SK-N-SH treated with all-trans-retinoic acid at 6 μM for 48 hours (cell line): ENCODE measurements at regions not wholly inside any gene's neighbourhood (a gene's known extent, or its start where the extent isn't known, plus 50 kb on each side); places are given as distances from the start of the nearest gene placed in this dataset.

Source experiments
- ATAC-seq: fragments of 200-7000 bp; cut with Tn5 transposase; 3 replicates; pipeline ENCODE4 v1.9.1; 2020; ENCODE audit warnings: mild to moderate bottlenecking, moderate library complexity
- ARNTL ChIP-seq: fragments of 450-650 bp; formaldehyde crosslinking; IDR thresholded peaks from 2 replicates; pipeline ENCODE4 v1.5.0; 2020; ENCODE audit warnings: low read depth, mild to moderate bottlenecking, moderate library complexity, borderline replicate concordance
- BACH2 ChIP-seq: fragments of 250-450 bp; sonication (Bioruptor Pico); IDR thresholded peaks from 2 replicates; pipeline ENCODE4 v1.9.0; 2021; ENCODE audit warnings: mild to moderate bottlenecking, borderline replicate concordance
- CSDC2 ChIP-seq: fragments of 250-450 bp; sonication (Bioruptor Pico); IDR thresholded peaks from 2 replicates; pipeline ENCODE4 v1.5.0; 2020; ENCODE audit warnings: mild to moderate bottlenecking, moderate library complexity
- ESRRG ChIP-seq: fragments of 250-450 bp; sonication (Bioruptor Pico); IDR thresholded peaks from 2 replicates; pipeline ENCODE4 v1.6.1; 2021; ENCODE audit warnings: mild to moderate bottlenecking
- GLIS3 ChIP-seq: fragments of 250-450 bp; sonication (Bioruptor Pico); IDR thresholded peaks from 2 replicates; pipeline ENCODE4 v1.5.0; 2020; ENCODE audit warnings: mild to moderate bottlenecking, moderate library complexity
- ISL1 ChIP-seq: fragments of 250-450 bp; sonication (Bioruptor Pico); IDR thresholded peaks from 2 replicates; pipeline ENCODE4 v2.1.2; 2022; ENCODE audit warnings: mild to moderate bottlenecking, moderate library complexity
- PPARA ChIP-seq: fragments of 250-450 bp; sonication (Bioruptor Pico); IDR thresholded peaks from 2 replicates; pipeline ENCODE4 v1.5.0; 2020; ENCODE audit warnings: mild to moderate bottlenecking, borderline replicate concordance
- RARB ChIP-seq: fragments of 250-450 bp; sonication (Bioruptor Pico); IDR thresholded peaks from 2 replicates; pipeline ENCODE4 v1.8.0; 2021; ENCODE audit warnings: mild to moderate bottlenecking, moderate library complexity
- SNAI2 ChIP-seq: fragments of 250-450 bp; sonication (Bioruptor Pico); IDR thresholded peaks from 2 replicates; pipeline ENCODE4 v1.5.0; 2020; ENCODE audit warnings: mild to moderate bottlenecking, moderate library complexity
- TCF4 ChIP-seq: fragments of 250-450 bp; sonication (Bioruptor Pico); IDR thresholded peaks from 2 replicates; pipeline ENCODE4 v1.8.0; 2021; ENCODE audit warnings: mild to moderate bottlenecking, moderate library complexity, borderline replicate concordance
- TOX ChIP-seq: fragments of 250-450 bp; sonication (Bioruptor Pico); IDR thresholded peaks from 2 replicates; pipeline ENCODE4 v1.8.0; 2021; ENCODE audit warnings: mild to moderate bottlenecking, moderate library complexity, borderline replicate concordance
- ZC3H10 ChIP-seq: fragments of 250-450 bp; sonication (Bioruptor Pico); IDR thresholded peaks from 2 replicates; pipeline ENCODE4 v1.5.1; 2021; ENCODE audit warnings: mild to moderate bottlenecking, moderate library complexity
- ZFP3 ChIP-seq: fragments of 250-450 bp; sonication (Bioruptor Pico); IDR thresholded peaks from 2 replicates; pipeline ENCODE4 v1.5.0; 2020; ENCODE audit warnings: mild to moderate bottlenecking, moderate library complexity
- ZFP30 ChIP-seq: fragments of 450-650 bp; formaldehyde crosslinking; IDR thresholded peaks from 2 replicates; pipeline ENCODE4 v1.5.0; 2022; ENCODE audit warnings: mild to moderate bottlenecking, moderate library complexity
- ZNF70 ChIP-seq: fragments of 450-650 bp; formaldehyde crosslinking; IDR thresholded peaks from 2 replicates; pipeline ENCODE4 v1.5.0; 2020; ENCODE audit warnings: mild to moderate bottlenecking, moderate library complexity
- ZNF8 ChIP-seq: fragments of 450-650 bp; formaldehyde crosslinking; IDR thresholded peaks from 2 replicates; pipeline ENCODE4 v1.5.0; 2020; ENCODE audit warnings: mild to moderate bottlenecking, moderate library complexity
- TF ChIP-seq, protein P1 (sequence below): fragments of 250-450 bp; sonication (Bioruptor Pico); IDR thresholded peaks from 2 replicates; pipeline ENCODE4 v1.8.0; 2020; ENCODE audit warnings: mild to moderate bottlenecking, moderate library complexity, borderline replicate concordance
- TF ChIP-seq, protein P2 (sequence below): fragments of 250-450 bp; sonication (Bioruptor Pico); IDR thresholded peaks from 2 replicates; pipeline ENCODE4 v1.5.1; 2020; ENCODE audit warnings: low read depth, mild to moderate bottlenecking, moderate library complexity
- TF ChIP-seq, protein P3 (sequence below): fragments of 250-450 bp; sonication (Bioruptor Pico); IDR thresholded peaks from 2 replicates; pipeline ENCODE4 v1.8.0; 2021; ENCODE audit warnings: low read depth, mild to moderate bottlenecking, moderate library complexity, borderline replicate concordance
- TF ChIP-seq, protein P4 (sequence below): fragments of 250-450 bp; sonication (Bioruptor Pico); IDR thresholded peaks from 2 replicates; pipeline ENCODE4 v1.5.1; 2021; ENCODE audit warnings: mild to moderate bottlenecking, moderate library complexity
- TF ChIP-seq, protein P5 (sequence below): fragments of 250-450 bp; sonication (Bioruptor Pico); IDR thresholded peaks from 2 replicates; pipeline ENCODE4 v1.5.0; 2020; ENCODE audit warnings: mild to moderate bottlenecking, moderate library complexity

DNA sequence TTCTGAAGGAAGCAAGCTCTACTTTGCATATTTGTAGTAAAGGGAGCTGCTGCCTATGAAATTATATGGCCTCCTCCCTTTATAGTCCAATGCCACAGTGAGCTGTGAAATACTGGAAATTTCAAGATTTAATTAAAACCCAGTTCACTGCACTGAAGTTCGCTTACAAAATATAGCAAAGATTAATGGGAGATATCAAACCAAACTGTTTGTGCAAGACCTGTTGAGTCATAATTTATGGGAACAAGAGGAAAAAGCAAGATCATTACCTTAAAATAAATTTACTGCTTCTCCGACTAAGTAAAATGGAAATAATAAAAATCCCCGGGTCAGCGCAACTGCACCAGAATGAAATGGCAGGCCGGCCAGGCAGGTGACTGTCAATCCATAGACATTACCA is 215.5 kb upstream of the RAB6C start:
- TF ChIP-seq, protein P1, sequence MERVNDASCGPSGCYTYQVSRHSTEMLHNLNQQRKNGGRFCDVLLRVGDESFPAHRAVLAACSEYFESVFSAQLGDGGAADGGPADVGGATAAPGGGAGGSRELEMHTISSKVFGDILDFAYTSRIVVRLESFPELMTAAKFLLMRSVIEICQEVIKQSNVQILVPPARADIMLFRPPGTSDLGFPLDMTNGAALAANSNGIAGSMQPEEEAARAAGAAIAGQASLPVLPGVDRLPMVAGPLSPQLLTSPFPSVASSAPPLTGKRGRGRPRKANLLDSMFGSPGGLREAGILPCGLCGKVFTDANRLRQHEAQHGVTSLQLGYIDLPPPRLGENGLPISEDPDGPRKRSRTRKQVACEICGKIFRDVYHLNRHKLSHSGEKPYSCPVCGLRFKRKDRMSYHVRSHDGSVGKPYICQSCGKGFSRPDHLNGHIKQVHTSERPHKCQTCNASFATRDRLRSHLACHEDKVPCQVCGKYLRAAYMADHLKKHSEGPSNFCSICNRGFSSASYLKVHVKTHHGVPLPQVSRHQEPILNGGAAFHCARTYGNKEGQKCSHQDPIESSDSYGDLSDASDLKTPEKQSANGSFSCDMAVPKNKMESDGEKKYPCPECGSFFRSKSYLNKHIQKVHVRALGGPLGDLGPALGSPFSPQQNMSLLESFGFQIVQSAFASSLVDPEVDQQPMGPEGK: no peak
- TF ChIP-seq CSDC2 (CRISPR knock-in tag) (no peak), ISL1 (CRISPR knock-in tag) (no peak), SNAI2 (CRISPR knock-in tag) (no peak), RARB (CRISPR knock-in tag) (no peak), ZFP30 (CRISPR knock-in tag) (no peak), GLIS3 (CRISPR knock-in tag) (no peak), ZC3H10 (no peak), ZFP3 (no peak)
- no peak for ATAC-seq

DNA sequence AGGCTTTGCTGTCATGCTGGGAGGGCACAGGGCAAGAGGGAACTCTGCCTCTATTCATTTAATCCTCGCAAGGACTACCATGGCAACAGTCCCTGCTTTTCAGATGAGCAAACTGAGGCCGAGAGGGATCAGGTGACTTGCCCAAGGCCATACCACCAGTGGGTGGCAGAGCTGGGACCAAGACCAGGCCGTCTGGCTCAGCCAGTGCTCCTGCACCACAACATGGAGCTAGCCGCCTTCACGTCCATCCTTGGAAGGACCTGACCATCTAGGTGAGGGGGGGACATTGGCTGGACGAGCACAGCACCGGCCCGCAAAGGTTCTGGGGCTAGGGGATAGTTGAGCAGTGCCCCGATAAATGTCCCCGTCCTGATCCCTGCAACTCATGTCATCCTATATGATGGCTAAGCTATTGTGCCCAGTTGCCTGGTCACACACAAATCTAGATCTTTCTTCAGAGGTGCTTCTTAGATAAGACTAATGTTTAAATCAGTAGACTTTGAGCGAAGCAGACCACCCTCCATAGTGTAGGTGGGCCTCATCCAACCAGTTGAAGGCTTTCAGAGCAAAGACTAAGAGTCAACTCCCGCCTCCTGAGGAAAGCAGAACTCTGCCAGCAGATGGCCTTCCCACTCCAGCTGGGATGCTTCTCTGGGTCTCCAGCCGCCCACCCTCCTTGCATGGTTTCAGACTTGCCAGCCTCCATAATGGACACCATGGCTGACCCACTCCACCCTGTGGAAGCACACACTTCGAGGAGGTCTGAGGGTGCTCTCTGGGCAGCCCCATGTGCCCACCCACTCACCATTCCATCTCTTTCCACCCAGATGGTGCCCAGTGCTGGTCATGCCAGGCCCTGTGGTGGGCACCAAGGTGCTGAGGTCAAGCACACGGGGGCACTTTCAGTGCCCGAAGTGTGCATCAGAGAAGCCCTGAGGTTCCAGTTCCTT is 214.8 kb upstream of the RAB6C start:
- TF ChIP-seq ZFP3 (no peak), CSDC2 (CRISPR knock-in tag) (no peak), ZNF8 (CRISPR knock-in tag) (no peak), ZFP30 (CRISPR knock-in tag) (no peak), ARNTL (CRISPR knock-in tag) (no peak), TOX (CRISPR knock-in tag) (no peak)
- TF ChIP-seq, protein P2, sequence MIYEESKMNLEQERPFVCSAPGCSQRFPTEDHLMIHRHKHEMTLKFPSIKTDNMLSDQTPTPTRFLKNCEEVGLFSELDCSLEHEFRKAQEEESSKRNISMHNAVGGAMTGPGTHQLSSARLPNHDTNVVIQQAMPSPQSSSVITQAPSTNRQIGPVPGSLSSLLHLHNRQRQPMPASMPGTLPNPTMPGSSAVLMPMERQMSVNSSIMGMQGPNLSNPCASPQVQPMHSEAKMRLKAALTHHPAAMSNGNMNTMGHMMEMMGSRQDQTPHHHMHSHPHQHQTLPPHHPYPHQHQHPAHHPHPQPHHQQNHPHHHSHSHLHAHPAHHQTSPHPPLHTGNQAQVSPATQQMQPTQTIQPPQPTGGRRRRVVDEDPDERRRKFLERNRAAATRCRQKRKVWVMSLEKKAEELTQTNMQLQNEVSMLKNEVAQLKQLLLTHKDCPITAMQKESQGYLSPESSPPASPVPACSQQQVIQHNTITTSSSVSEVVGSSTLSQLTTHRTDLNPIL (CRISPR knock-in tag): no peak
- TF ChIP-seq, protein P3, sequence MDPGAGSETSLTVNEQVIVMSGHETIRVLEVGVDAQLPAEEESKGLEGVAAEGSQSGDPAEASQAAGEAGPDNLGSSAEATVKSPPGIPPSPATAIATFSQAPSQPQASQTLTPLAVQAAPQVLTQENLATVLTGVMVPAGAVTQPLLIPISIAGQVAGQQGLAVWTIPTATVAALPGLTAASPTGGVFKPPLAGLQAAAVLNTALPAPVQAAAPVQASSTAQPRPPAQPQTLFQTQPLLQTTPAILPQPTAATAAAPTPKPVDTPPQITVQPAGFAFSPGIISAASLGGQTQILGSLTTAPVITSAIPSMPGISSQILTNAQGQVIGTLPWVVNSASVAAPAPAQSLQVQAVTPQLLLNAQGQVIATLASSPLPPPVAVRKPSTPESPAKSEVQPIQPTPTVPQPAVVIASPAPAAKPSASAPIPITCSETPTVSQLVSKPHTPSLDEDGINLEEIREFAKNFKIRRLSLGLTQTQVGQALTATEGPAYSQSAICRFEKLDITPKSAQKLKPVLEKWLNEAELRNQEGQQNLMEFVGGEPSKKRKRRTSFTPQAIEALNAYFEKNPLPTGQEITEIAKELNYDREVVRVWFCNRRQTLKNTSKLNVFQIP (CRISPR knock-in tag): no peak
- TF ChIP-seq, protein P4, sequence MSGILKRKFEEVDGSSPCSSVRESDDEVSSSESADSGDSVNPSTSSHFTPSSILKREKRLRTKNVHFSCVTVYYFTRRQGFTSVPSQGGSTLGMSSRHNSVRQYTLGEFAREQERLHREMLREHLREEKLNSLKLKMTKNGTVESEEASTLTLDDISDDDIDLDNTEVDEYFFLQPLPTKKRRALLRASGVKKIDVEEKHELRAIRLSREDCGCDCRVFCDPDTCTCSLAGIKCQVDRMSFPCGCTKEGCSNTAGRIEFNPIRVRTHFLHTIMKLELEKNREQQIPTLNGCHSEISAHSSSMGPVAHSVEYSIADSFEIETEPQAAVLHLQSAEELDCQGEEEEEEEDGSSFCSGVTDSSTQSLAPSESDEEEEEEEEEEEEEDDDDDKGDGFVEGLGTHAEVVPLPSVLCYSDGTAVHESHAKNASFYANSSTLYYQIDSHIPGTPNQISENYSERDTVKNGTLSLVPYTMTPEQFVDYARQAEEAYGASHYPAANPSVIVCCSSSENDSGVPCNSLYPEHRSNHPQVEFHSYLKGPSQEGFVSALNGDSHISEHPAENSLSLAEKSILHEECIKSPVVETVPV (CRISPR knock-in tag): no peak
- no peak for ATAC-seq

DNA sequence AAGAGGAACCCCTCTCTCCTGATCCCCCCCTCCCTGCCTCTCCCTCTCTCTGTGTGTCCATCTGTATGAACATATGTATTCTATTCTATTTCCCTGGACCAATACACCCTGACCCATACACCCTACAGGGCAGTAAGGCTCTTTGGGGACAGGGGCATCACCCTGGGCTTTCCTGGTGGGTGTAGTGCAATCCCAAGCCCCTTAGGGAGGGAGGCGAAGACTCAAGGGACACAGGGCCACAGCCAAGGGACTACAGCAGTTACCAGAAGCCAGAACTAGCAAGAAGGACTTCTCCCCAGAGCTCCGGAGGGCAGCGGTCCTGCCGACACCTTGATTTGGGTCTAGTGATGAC is 214.2 kb upstream of the RAB6C start:
- TF ChIP-seq ZFP30 (CRISPR knock-in tag) (no peak), ESRRG (CRISPR knock-in tag) (no peak), ZNF70 (no peak), BACH2 (CRISPR knock-in tag) (no peak), GLIS3 (CRISPR knock-in tag) (no peak), CSDC2 (CRISPR knock-in tag) (no peak), TCF4 (CRISPR knock-in tag) (no peak), PPARA (CRISPR knock-in tag) (no peak), ZNF8 (CRISPR knock-in tag) (no peak)
- TF ChIP-seq, protein P5, sequence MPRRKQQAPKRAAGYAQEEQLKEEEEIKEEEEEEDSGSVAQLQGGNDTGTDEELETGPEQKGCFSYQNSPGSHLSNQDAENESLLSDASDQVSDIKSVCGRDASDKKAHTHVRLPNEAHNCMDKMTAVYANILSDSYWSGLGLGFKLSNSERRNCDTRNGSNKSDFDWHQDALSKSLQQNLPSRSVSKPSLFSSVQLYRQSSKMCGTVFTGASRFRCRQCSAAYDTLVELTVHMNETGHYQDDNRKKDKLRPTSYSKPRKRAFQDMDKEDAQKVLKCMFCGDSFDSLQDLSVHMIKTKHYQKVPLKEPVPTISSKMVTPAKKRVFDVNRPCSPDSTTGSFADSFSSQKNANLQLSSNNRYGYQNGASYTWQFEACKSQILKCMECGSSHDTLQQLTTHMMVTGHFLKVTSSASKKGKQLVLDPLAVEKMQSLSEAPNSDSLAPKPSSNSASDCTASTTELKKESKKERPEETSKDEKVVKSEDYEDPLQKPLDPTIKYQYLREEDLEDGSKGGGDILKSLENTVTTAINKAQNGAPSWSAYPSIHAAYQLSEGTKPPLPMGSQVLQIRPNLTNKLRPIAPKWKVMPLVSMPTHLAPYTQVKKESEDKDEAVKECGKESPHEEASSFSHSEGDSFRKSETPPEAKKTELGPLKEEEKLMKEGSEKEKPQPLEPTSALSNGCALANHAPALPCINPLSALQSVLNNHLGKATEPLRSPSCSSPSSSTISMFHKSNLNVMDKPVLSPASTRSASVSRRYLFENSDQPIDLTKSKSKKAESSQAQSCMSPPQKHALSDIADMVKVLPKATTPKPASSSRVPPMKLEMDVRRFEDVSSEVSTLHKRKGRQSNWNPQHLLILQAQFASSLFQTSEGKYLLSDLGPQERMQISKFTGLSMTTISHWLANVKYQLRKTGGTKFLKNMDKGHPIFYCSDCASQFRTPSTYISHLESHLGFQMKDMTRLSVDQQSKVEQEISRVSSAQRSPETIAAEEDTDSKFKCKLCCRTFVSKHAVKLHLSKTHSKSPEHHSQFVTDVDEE: no peak
- TF ChIP-seq, protein P4 (CRISPR knock-in tag): no peak
- no peak for ATAC-seq
